HepG2 (cell line): ENCODE measurements at regions not wholly inside any gene's neighbourhood (a gene's known extent, or its start where the extent isn't known, plus 50 kb on each side); places are given as distances from the start of the nearest gene placed in this dataset.

Experiments
- ATAC-seq: fragments of 200-7000 bp; cut with Tn5 transposase; 3 replicates; pipeline ENCODE4 v1.9.1; 2020; ENCODE audit warnings: mild to moderate bottlenecking, moderate library complexity
- BruUV-seq: library from RNA; stranded (reverse); fragments of 400-500 nt; replicated peaks from 2 replicates; lab custom pipeline; 2021; lab: Mats Ljungman, UMichigan
- CTCF ChIA-PET: fragments of 300-600 bp; formaldehyde crosslinking; extraction: SDS; loops from one replicate; lab custom pipeline; 2021; ENCODE audit warnings: low total read pairs, inconsistent platforms, low intra/inter-chr PET ratio; lab: Yijun Ruan, JAX
- POLR2A ChIA-PET: fragments of 350-600 bp; sonication (Branson Sonifier 250); formaldehyde crosslinking; loops from one replicate; lab custom pipeline; 2020; ENCODE audit warnings: antibody characterized with exemption, inconsistent platforms; lab: Yijun Ruan, JAX
- DNase-seq: peaks from one replicate; pipeline ENCODE4 v3.0.0-alpha.2; 2015; ENCODE audit warnings: low spot score
- FAIRE-seq: peaks from 3 replicates; lab custom pipeline; 2011; peaks lifted over from hg19 to GRCh38; lab: Jason Lieb, UNC
- H2AFZ ChIP-seq: one replicate; pipeline ENCODE4 v1.6.1; 2011; ENCODE audit warnings: low read length, inconsistent platforms
- H3K27ac ChIP-seq: fragments of 300-600 bp; 3 replicates; pipeline ENCODE4 v1.8.0; 2011; ENCODE audit warnings: mixed run types, mild to moderate bottlenecking, mixed read lengths, low read length, inconsistent platforms; ENCODE audit not compliant: insufficient read depth; ENCODE audit errors: extremely low read length
- H3K27me3 ChIP-seq, 2 experiments: fragments of 200-600 bp in 1 of 2; 2 replicates in 1 of 2; 3 replicates in 1 of 2; pipeline versions ENCODE4 v1.6.0 to v1.8.0; 2011; ENCODE audit warnings: low read length in 2 of 2, mild to moderate bottlenecking in 2 of 2, moderate library complexity in 2 of 2, inconsistent platforms in 1 of 2; ENCODE audit not compliant: insufficient read depth in 2 of 2, control insufficient read depth in 1 of 2
- H3K36me3 ChIP-seq, 2 experiments: fragments of 200-600 bp in 1 of 2; replicated peaks in 1 of 2; 2 replicates in 1 of 2; 3 replicates in 1 of 2; pipeline versions ENCODE4 v1.5.1 to v1.8.0; 2011; ENCODE audit warnings: low read length in 2 of 2, inconsistent platforms in 1 of 2; ENCODE audit not compliant: insufficient read depth in 2 of 2, control insufficient read depth in 1 of 2
- H3K4me1 ChIP-seq: 2 replicates; pipeline ENCODE4 v1.5.1; 2012; ENCODE audit warnings: low read length, inconsistent platforms; ENCODE audit not compliant: insufficient read depth
- H3K4me2 ChIP-seq: 2 replicates; pipeline ENCODE4 v1.6.0; 2011; ENCODE audit warnings: low read depth, low read length, inconsistent platforms
- H3K4me3 ChIP-seq, 3 experiments: fragments of 200-600 bp in 1 of 3; sonication (generic), shearing (Covaris generic) in 1 of 3; replicated peaks in 1 of 3; 2 replicates each; pipeline ENCODE4 v1.5.1; 2011 to 2016; ENCODE audit warnings: low read length in 3 of 3, inconsistent platforms in 2 of 3, low read depth in 2 of 3, mild to moderate bottlenecking in 2 of 3, control low read depth in 1 of 3, mixed read lengths in 1 of 3; ENCODE audit not compliant: insufficient read depth in 1 of 3
- H3K79me2 ChIP-seq: one replicate; pipeline ENCODE4 v1.6.1; 2011; ENCODE audit warnings: low read length, inconsistent platforms; ENCODE audit not compliant: insufficient read depth
- H3K9ac ChIP-seq: 2 replicates; pipeline ENCODE4 v1.6.0; 2011; ENCODE audit warnings: mild to moderate bottlenecking, low read depth, low read length, inconsistent platforms; ENCODE audit not compliant: insufficient read depth
- H3K9me3 ChIP-seq: 2 replicates; pipeline ENCODE4 v1.5.1; 2012; ENCODE audit warnings: mild to moderate bottlenecking, low read length
- H4K20me1 ChIP-seq: 2 replicates; pipeline ENCODE4 v1.6.0; 2011; ENCODE audit warnings: inconsistent platforms, mild to moderate bottlenecking, low read length, moderate library complexity; ENCODE audit not compliant: insufficient read depth
- BORCS8-MEF2B ChIP-seq: sonication (generic); formaldehyde crosslinking; IDR thresholded peaks from 2 replicates; pipeline ENCODE4 v1.8.0; 2022; ENCODE audit warnings: mild to moderate bottlenecking, missing genetic modification reagents
- HMGA1 ChIP-seq: sonication (generic); formaldehyde crosslinking; conservative IDR thresholded peaks from 2 replicates; pipeline ENCODE4 v1.4.0; 2020; ENCODE audit warnings: missing genetic modification reagents
- HOMEZ ChIP-seq: IDR thresholded peaks from 2 replicates; pipeline ENCODE4 v1.6.1; 2016; ENCODE audit warnings: low read depth
- NR3C1 ChIP-seq: sonication (generic); formaldehyde crosslinking; IDR thresholded peaks from 2 replicates; pipeline ENCODE4 v1.4.0; 2020; ENCODE audit warnings: missing genetic modification reagents
- PRPF4 ChIP-seq: fragments of 200-400 bp; formaldehyde crosslinking; IDR thresholded peaks from 2 replicates; pipeline ENCODE4 v1.6.1; 2016; ENCODE audit warnings: low read length, low read depth; ENCODE audit not compliant: poor library complexity, severe bottlenecking
- PTBP1 ChIP-seq: fragments of 200-400 bp; formaldehyde crosslinking; IDR thresholded peaks from 2 replicates; pipeline ENCODE4 v1.6.1; 2018; ENCODE audit warnings: low read length, low read depth; ENCODE audit not compliant: poor library complexity, severe bottlenecking
- RXRB ChIP-seq: IDR thresholded peaks from 2 replicates; pipeline ENCODE4 v1.6.1; 2016; ENCODE audit warnings: borderline replicate concordance, missing genetic modification reagents, missing compliant biosample characterization
- SKI ChIP-seq: fragments of 450-650 bp; IDR thresholded peaks from one replicate; pipeline ENCODE4 v1.6.1; 2018; ENCODE audit warnings: mild to moderate bottlenecking; ENCODE audit not compliant: partially characterized antibody
- TCF12 ChIP-seq, 2 experiments: fragments of 450-650 bp in 1 of 2; sonication (generic) in 1 of 2; formaldehyde crosslinking in 1 of 2; IDR thresholded peaks; 2 replicates each; pipeline versions ENCODE4 v1.6.1 to v1.8.0; 2017 to 2022; ENCODE audit warnings: antibody characterized with exemption in 1 of 2, mild to moderate bottlenecking in 1 of 2, missing genetic modification reagents in 1 of 2, moderate library complexity in 1 of 2
- ZFX ChIP-seq: sonication (generic); formaldehyde crosslinking; IDR thresholded peaks from 2 replicates; pipeline ENCODE4 v1.4.0; 2020; ENCODE audit warnings: mild to moderate bottlenecking, low read depth, missing genetic modification reagents, moderate library complexity
- ZNF224 ChIP-seq: sonication (generic); formaldehyde crosslinking; IDR thresholded peaks from 2 replicates; pipeline ENCODE4 v1.5.0; 2020; ENCODE audit warnings: mild to moderate bottlenecking, missing genetic modification reagents
- ZNF562 ChIP-seq: sonication (generic); formaldehyde crosslinking; IDR thresholded peaks from 2 replicates; pipeline ENCODE4 v1.8.0; 2022; ENCODE audit warnings: missing genetic modification reagents, borderline replicate concordance
- ZNF569 ChIP-seq: sonication (generic); formaldehyde crosslinking; IDR thresholded peaks from 2 replicates; pipeline ENCODE4 v1.5.0; 2020; ENCODE audit warnings: mild to moderate bottlenecking, missing genetic modification reagents, moderate library complexity, borderline replicate concordance
- whole genome bisulfite sequencing: methylation state at CpG from one replicate; pipeline ENCODE4 v1.1.6; 2017; ENCODE audit warnings: low lambda C conversion rate; 5-methylcytosine and 5-hydroxymethylcytosine counted together
- in situ Hi-C: cut with HindIII; loops from 2 replicates; pipeline ENCODE4 v1.10.0; 2017; ENCODE audit warnings: low pct_unique_long_range_greater_than_20kb; ENCODE audit not compliant: extremely low pct_ligation_motif_present
- intact Hi-C: fragments of 100-400 bp; cut with micrococcal nuclease; formaldehyde crosslinking; loops from one replicate; pipeline ENCODE4 v1.10.0; 2022; ENCODE audit not compliant: unreplicated experiment

- no TSS peak for BruUV-seq
- TF ChIP-seq NR3C1 (CRISPR knock-in tag) (no peak), ZNF224 (CRISPR knock-in tag) (no peak), PRPF4 (no peak), HMGA1 (no peak), ZFX (CRISPR knock-in tag) (no peak), PTBP1 (no peak), ZNF569 (CRISPR knock-in tag) (no peak), ZNF562 (CRISPR knock-in tag) (no peak), HOMEZ (CRISPR knock-in tag) (no peak), BORCS8-MEF2B (no peak), SKI (no peak), TCF12 (IDR thresholded peaks at IDR 0.05) (no peak), TCF12 (CRISPR knock-in tag; IDR thresholded peaks at IDR 0.05) (no peak), RXRB (no peak)
- Histone ChIP-seq H3K9ac (no peak overlapping the region), H3K4me1 (no peaks in the 10 kb centered on the region), H3K27ac (no peak overlapping the region), H3K9me3 (peaks cover 67% of the 10 kb centered on the region), H3K79me2 (no peaks in the 10 kb centered on the region), H3K36me3 (no peaks in the 10 kb centered on the region), H3K4me3 (no peak overlapping the region), H3K27me3 (no peaks in the 10 kb centered on the region; a peak in 1 of 5 replicates), H4K20me1 (no peaks in the 10 kb centered on the region), H3K4me2 (no peak overlapping the region), H2AFZ (no peak overlapping the region)
- FAIRE-seq (no peak), ATAC-seq (no peak), DNase-seq (no peak)
- in situ Hi-C loops (no loop called here), intact Hi-C loops (no loop called here)
- WGBS: 2% methylated on average over 2 of the region's 2 CpGs
- ChIA-PET POLR2A (no interaction called here), CTCF (no interaction called here)
Observed at GRCh38 chr10:109174526-109174925, 748.8 kb downstream of the XPNPEP1 start.
